ENCODE measurements at regions not wholly inside any gene's neighbourhood (a gene's known extent, or its start where the extent isn't known, plus 50 kb on each side); places are given as distances from the start of the nearest gene placed in this dataset.

DNA sequence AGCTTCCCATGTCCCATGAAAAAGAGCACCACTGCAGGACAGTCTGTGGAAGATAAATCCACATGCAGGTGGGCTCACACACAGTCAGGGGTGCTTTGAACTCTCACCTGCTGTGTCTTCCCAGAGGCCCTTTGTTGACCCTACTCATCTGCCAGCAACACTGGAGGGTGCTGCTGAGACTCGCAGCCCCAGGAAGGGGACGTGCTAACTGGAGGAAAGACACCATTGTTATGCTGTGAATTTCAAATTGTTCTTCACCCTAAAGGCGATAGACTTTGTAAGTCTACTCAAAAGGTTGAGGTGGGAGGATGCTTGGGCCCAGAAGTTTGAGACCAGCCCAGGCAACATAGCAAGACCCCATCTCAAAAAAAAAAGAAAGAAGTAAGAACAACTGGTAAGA, 107.3 kb upstream of the SERP2 start:
- DNase-seq (ENCODE audit: low spot score in 2 of 2): no peak
- Histone ChIP-seq H3K27ac (peak overlapping the region in 2 of 4 donors; percentile 5 to 79), H3K36me3 (no peaks in the 10 kb centered on the region), H3K4me1 (peaks cover 0 to 23% (median 5%) of the 10 kb centered on the region in 4 donors), H3K27me3 (no peaks in the 10 kb centered on the region), H3K4me3 (no peak overlapping the region), H3K9me3 (no peaks in the 10 kb centered on the region)
- TF ChIP-seq POLR2A (IDR thresholded peaks at IDR 0.05) (no peak), EP300 (IDR thresholded peaks at IDR 0.05) (no peak)
- TF ChIP-seq, protein P1, sequence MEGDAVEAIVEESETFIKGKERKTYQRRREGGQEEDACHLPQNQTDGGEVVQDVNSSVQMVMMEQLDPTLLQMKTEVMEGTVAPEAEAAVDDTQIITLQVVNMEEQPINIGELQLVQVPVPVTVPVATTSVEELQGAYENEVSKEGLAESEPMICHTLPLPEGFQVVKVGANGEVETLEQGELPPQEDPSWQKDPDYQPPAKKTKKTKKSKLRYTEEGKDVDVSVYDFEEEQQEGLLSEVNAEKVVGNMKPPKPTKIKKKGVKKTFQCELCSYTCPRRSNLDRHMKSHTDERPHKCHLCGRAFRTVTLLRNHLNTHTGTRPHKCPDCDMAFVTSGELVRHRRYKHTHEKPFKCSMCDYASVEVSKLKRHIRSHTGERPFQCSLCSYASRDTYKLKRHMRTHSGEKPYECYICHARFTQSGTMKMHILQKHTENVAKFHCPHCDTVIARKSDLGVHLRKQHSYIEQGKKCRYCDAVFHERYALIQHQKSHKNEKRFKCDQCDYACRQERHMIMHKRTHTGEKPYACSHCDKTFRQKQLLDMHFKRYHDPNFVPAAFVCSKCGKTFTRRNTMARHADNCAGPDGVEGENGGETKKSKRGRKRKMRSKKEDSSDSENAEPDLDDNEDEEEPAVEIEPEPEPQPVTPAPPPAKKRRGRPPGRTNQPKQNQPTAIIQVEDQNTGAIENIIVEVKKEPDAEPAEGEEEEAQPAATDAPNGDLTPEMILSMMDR (IDR thresholded peaks at IDR 0.05): no peak
- 90 to 95% methylated on average over 3 of the region's 3 CpGs for WGBS, 2 donors

DNA sequence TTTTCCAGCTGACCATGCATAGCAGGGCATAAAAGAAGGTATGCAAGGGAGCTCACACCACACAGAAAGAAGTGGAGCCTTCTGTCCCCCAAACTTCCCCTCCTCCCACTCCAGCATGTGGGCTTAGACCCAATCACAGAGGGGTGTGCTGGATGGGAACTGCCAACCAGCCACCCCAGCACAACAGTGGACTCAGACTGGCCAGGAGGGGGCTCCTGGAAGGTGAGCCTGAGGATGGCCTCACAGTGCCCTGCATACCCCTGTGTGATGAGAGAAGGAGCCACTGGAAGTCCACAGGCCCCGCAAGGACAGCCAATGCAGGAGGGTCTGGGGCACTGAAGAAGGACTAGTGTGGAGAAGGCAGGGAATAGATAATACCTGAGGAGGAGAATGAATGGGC, 106.9 kb upstream of the SERP2 start:
- Histone ChIP-seq H3K9me3 (no peaks in the 10 kb centered on the region), H3K27me3 (no peaks in the 10 kb centered on the region), H3K4me1 (peaks cover 0 to 28% (median 5%) of the 10 kb centered on the region in 4 donors), H3K36me3 (no peaks in the 10 kb centered on the region), H3K27ac (peak overlapping the region in 2 of 4 donors; percentile 5 to 79), H3K4me3 (no peak overlapping the region)
- no peak for DNase-seq (ENCODE audit: low spot score in 2 of 2)
- TF ChIP-seq EP300 (IDR thresholded peaks at IDR 0.05) (no peak), POLR2A (IDR thresholded peaks at IDR 0.05) (no peak)
- TF ChIP-seq, protein P1 (IDR thresholded peaks at IDR 0.05): no peak
- WGBS, 2 donors: 100% methylated on average over 1 of the region's 1 CpG

DNA sequence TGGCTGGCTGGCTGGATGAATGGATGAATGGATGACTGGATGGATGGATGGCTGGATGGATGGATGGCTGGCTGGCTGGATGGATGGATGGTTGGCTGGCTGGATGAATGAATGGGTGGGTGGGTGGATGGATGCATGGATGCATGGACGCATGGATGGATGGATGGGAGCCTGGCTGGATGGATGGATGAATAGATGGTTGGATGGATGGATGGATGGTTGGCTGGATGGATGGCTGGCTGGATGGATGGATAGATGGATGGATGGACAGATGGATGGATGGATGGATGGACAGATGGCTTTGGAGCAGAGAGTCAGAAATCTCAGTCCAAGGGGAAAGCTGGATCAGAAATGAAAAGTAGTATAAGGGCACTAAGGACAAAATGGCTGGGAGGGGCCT, 106.4 kb upstream of the SERP2 start:
- TF ChIP-seq POLR2A (IDR thresholded peaks at IDR 0.05) (no peak), EP300 (IDR thresholded peaks at IDR 0.05) (no peak)
- TF ChIP-seq, protein P1 (IDR thresholded peaks at IDR 0.05): no peak
- Histone ChIP-seq H3K4me1 (peaks cover 0 to 32% (median 7%) of the 10 kb centered on the region in 4 donors), H3K4me3 (no peak overlapping the region), H3K27ac (peak overlapping the region in 2 of 4 donors; percentile 48 to 79), H3K9me3 (no peaks in the 10 kb centered on the region), H3K36me3 (no peaks in the 10 kb centered on the region), H3K27me3 (no peaks in the 10 kb centered on the region)
- no peak for DNase-seq (ENCODE audit: low spot score in 2 of 2)
- WGBS, 2 donors: 95 to 97% methylated on average over 1 of the region's 1 CpG

- H3K36me3 ChIP-seq: no peaks in the 10 kb centered on the region
- WGBS, 2 donors: 79 to 83% methylated on average over 4 of the region's 4 CpGs
- H3K4me3 ChIP-seq: no peak overlapping the region
- TF ChIP-seq POLR2A (IDR thresholded peaks at IDR 0.05): peak in 1 of 2 donors; percentile 20
- TF ChIP-seq, protein P1 (IDR thresholded peaks at IDR 0.05): no peak
- TF ChIP-seq EP300 (IDR thresholded peaks at IDR 0.05): peak in 1 of 2 donors; percentile 72
- no peaks in the 10 kb centered on the region for H3K9me3 ChIP-seq
- no peaks in the 10 kb centered on the region for H3K27me3 ChIP-seq
- peak overlapping the region in 3 of 4 donors; percentile 12 to 86 (median 79) for H3K27ac ChIP-seq
- DNase-seq (ENCODE audit: low spot score in 2 of 2): no peak
- peaks cover 0 to 36% (median 8%) of the 10 kb centered on the region in 4 donors for H3K4me1 ChIP-seq
These were observed 105.6 kb upstream of the SERP2 start for GRCh38 chr13:44267980-44268379.

DNA sequence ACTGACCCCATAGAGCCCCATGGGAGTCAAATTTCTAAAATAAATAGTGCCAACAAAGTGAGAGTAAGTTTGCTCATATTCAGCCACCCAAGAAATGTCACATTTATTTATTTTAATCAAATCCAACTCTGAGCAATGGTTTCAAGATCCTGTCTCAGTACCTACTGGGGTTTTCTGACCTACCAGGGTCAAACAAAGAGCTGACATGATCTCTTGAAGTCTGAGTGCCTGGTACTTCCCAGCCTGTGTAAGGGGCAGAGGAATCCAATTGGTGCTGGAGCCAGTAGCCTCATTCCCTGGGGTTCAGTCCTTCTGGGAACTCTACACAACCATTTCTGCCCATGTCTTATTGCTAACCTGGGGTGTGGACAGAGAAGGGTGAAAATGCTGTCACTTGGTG, 104.6 kb upstream of the SERP2 start:
- no peaks in the 10 kb centered on the region for H3K27me3 ChIP-seq
- H3K4me3 ChIP-seq: no peak overlapping the region
- peaks cover 0 to 36% (median 14%) of the 10 kb centered on the region in 4 donors for H3K4me1 ChIP-seq
- peak overlapping the region in 3 of 4 donors; percentile 41 to 86 (median 79) for H3K27ac ChIP-seq
- H3K36me3 ChIP-seq: no peaks in the 10 kb centered on the region
- H3K9me3 ChIP-seq: no peaks in the 10 kb centered on the region
- TF ChIP-seq, protein P1 (IDR thresholded peaks at IDR 0.05): no peak
- TF ChIP-seq POLR2A (IDR thresholded peaks at IDR 0.05) (no peak), EP300 (IDR thresholded peaks at IDR 0.05) (no peak)
- no peak for DNase-seq (ENCODE audit: low spot score in 2 of 2)

Data from tibial nerve (tissue), 4 donors.